IMR-90 (cell line): ENCODE measurements at regions not wholly inside any gene's neighbourhood (a gene's known extent, or its start where the extent isn't known, plus 50 kb on each side); places are given as distances from the start of the nearest gene placed in this dataset.

ENCODE experiments used
- ATAC-seq: fragments of 200-7000 bp; cut with Tn5 transposase; 2 replicates; pipeline ENCODE4 v1.9.1; 2020; ENCODE audit warnings: low read depth, mild to moderate bottlenecking, moderate library complexity
- BruUV-seq: library from RNA; stranded (reverse); fragments of 400-500 nt; replicated peaks from 2 replicates; lab custom pipeline; 2021; lab: Mats Ljungman, UMichigan
- CTCF ChIA-PET: fragments of 300-600 bp; formaldehyde crosslinking; extraction: SDS; loops from one replicate; lab custom pipeline; 2021; ENCODE audit warnings: antibody characterized with exemption; lab: Yijun Ruan, JAX
- POLR2A ChIA-PET: fragments of 300-600 bp; sonication (Branson Sonifier 250); formaldehyde crosslinking; loops from one replicate; lab custom pipeline; 2022; ENCODE audit warnings: antibody characterized with exemption; ENCODE audit not compliant: unreplicated experiment; lab: Charles Lee
- DNase-seq: peaks from one replicate; pipeline ENCODE4 v3.0.0; 2013
- H2AFZ ChIP-seq: replicated peaks from 2 replicates; pipeline ENCODE3; 2013; ENCODE audit warnings: low read length, mild to moderate bottlenecking; ENCODE audit not compliant: poor library complexity
- H2AK5ac ChIP-seq: 2 replicates; pipeline ENCODE4 v1.6.1; 2013; ENCODE audit warnings: low read depth, low read length, inconsistent platforms
- H2AK9ac ChIP-seq: replicated peaks from 2 replicates; pipeline ENCODE3; 2013; ENCODE audit warnings: mild to moderate bottlenecking, low read depth, low read length, moderate library complexity; ENCODE audit not compliant: poor library complexity
- H2BK120ac ChIP-seq: 2 replicates; pipeline ENCODE4 v1.6.1; 2013; ENCODE audit warnings: low read depth, low read length, inconsistent platforms
- H2BK15ac ChIP-seq: 3 replicates; pipeline ENCODE4 v1.6.1; 2013; ENCODE audit warnings: low read depth, low read length, inconsistent platforms
- H2BK20ac ChIP-seq: 2 replicates; pipeline ENCODE4 v1.6.1; 2013; ENCODE audit warnings: low read depth, mild to moderate bottlenecking, inconsistent platforms, low read length, moderate library complexity
- H2BK5ac ChIP-seq: 2 replicates; pipeline ENCODE4 v1.6.1; 2013; ENCODE audit warnings: mild to moderate bottlenecking, low read depth, low read length, inconsistent platforms; ENCODE audit not compliant: poor library complexity, severe bottlenecking
- H3K14ac ChIP-seq: replicated peaks from 2 replicates; pipeline ENCODE4 v1.6.1; 2013; ENCODE audit warnings: low read depth, low read length, inconsistent platforms
- H3K18ac ChIP-seq: 2 replicates; pipeline ENCODE4 v1.6.1; 2013; ENCODE audit warnings: low read depth, low read length, control low read depth
- H3K23ac ChIP-seq: 2 replicates; pipeline ENCODE4 v1.6.1; 2013; ENCODE audit warnings: low read depth, low read length, inconsistent platforms
- H3K27ac ChIP-seq: 2 replicates; pipeline ENCODE4 v1.5.1; 2013; ENCODE audit warnings: mild to moderate bottlenecking, control low read depth, low read length; ENCODE audit not compliant: insufficient read depth
- H3K27me3 ChIP-seq: 2 replicates; pipeline ENCODE4 v1.6.1; 2013; ENCODE audit warnings: low read length; ENCODE audit not compliant: control insufficient read depth, insufficient read depth
- H3K36me3 ChIP-seq: 2 replicates; pipeline ENCODE4 v1.6.1; 2013; ENCODE audit warnings: low read length, mixed read lengths; ENCODE audit not compliant: control insufficient read depth, insufficient read depth
- H3K4ac ChIP-seq: 2 replicates; pipeline ENCODE4 v1.6.1; 2013; ENCODE audit warnings: low read depth, low read length, inconsistent platforms
- H3K4me1 ChIP-seq: 2 replicates; pipeline ENCODE4 v1.6.1; 2013; ENCODE audit warnings: low read length, mixed read lengths; ENCODE audit not compliant: control insufficient read depth, insufficient read depth
- H3K4me2 ChIP-seq: 2 replicates; pipeline ENCODE4 v1.6.1; 2013; ENCODE audit warnings: low read depth, mild to moderate bottlenecking, control low read depth, low read length, moderate library complexity
- H3K4me3 ChIP-seq: 2 replicates; pipeline ENCODE4 v1.5.1; 2013; ENCODE audit warnings: low read depth, mild to moderate bottlenecking, control low read depth, low read length, moderate library complexity; ENCODE audit not compliant: insufficient read depth
- H3K56ac ChIP-seq: 2 replicates; pipeline ENCODE4 v1.6.1; 2013; ENCODE audit warnings: low read length, inconsistent platforms; ENCODE audit not compliant: insufficient read depth; ENCODE audit errors: extremely low read depth
- H3K79me1 ChIP-seq, 2 experiments: 2 replicates each; pipeline ENCODE4 v1.6.1; 2013; ENCODE audit warnings: low read length in 2 of 2, inconsistent platforms in 1 of 2, low read depth in 1 of 2
- H3K9ac ChIP-seq: 2 replicates; pipeline ENCODE4 v1.6.1; 2013; ENCODE audit warnings: low read depth, low read length, control low read depth
- H3K9me1 ChIP-seq: 2 replicates; pipeline ENCODE4 v1.6.1; 2013; ENCODE audit warnings: low read length, inconsistent platforms; ENCODE audit not compliant: insufficient read depth
- H3K9me3 ChIP-seq: 2 replicates; pipeline ENCODE4 v1.6.1; 2013; ENCODE audit warnings: low read length; ENCODE audit not compliant: control insufficient read depth, insufficient read depth
- H4K20me1 ChIP-seq: 2 replicates; pipeline ENCODE4 v1.6.1; 2013; ENCODE audit warnings: low read length, inconsistent platforms; ENCODE audit not compliant: insufficient read depth
- H4K5ac ChIP-seq: 2 replicates; pipeline ENCODE4 v1.6.1; 2013; ENCODE audit warnings: mild to moderate bottlenecking, low read depth, low read length, control low read depth
- H4K8ac ChIP-seq, 2 experiments: 2 replicates each; pipeline ENCODE4 v1.6.1; 2013; ENCODE audit warnings: low read depth in 2 of 2, low read length in 2 of 2, control low read depth in 1 of 2, inconsistent platforms in 1 of 2
- H4K91ac ChIP-seq: 2 replicates; pipeline ENCODE4 v1.6.1; 2013; ENCODE audit warnings: low read depth, low read length, inconsistent platforms; ENCODE audit not compliant: insufficient read depth
- BHLHE40 ChIP-seq: fragments of 150-350 bp; IDR thresholded peaks from 2 replicates; pipeline ENCODE4 v1.6.1; 2016; ENCODE audit warnings: mild to moderate bottlenecking, low read depth, low read length
- CEBPB ChIP-seq: IDR thresholded peaks from 2 replicates; pipeline ENCODE4 v1.6.1; 2012; ENCODE audit warnings: low read depth, low read length, improper control_type of control experiment
- FOS ChIP-seq: fragments of 150-350 bp; IDR thresholded peaks from 2 replicates; pipeline ENCODE4 v1.6.1; 2016; ENCODE audit warnings: low read depth, low read length
- MXI1 ChIP-seq: IDR thresholded peaks from 2 replicates; pipeline ENCODE4 v1.6.1; 2012; ENCODE audit warnings: low read depth, mild to moderate bottlenecking, low read length, moderate library complexity, borderline replicate concordance
- NFE2L2 ChIP-seq: fragments of 150-350 bp; IDR thresholded peaks from 2 replicates; pipeline ENCODE4 v1.6.1; 2016; ENCODE audit warnings: low read depth, mild to moderate bottlenecking, low read length
- RAD21 ChIP-seq: IDR thresholded peaks from 2 replicates; pipeline ENCODE4 v1.6.1; 2012; ENCODE audit warnings: low read length, improper control_type of control experiment
- RCOR1 ChIP-seq: IDR thresholded peaks from 2 replicates; pipeline ENCODE4 v1.6.1; 2012; ENCODE audit warnings: mild to moderate bottlenecking, low read length, improper control_type of control experiment; ENCODE audit not compliant: insufficient replicate concordance
- SMC3 ChIP-seq: fragments of 150-350 bp; IDR thresholded peaks from 2 replicates; pipeline ENCODE4 v1.6.1; 2016; ENCODE audit warnings: low read depth, mild to moderate bottlenecking, antibody characterized with exemption, low read length, moderate library complexity
- WGBS, 2 experiments: methylation state at CpG; one replicate each; pipeline versions ENCODE4 v1.1.5 to v1.1.7; 2013; ENCODE audit warnings: missing lambda C conversion rate in 2 of 2; ENCODE audit not compliant: insufficient read length in 1 of 2; ENCODE audit errors: extremely low coverage in 2 of 2; 5-methylcytosine and 5-hydroxymethylcytosine counted together
- dilution Hi-C: fragments of 300-500 bp; cut with HindIII; formaldehyde crosslinking; loops from one replicate; pipeline ENCODE4 v1.14.3; 2018; ENCODE audit warnings: low sequenced_read_pairs; ENCODE audit not compliant: unreplicated experiment
- in situ Hi-C: fragments of 300-500 bp; cut with MboI; formaldehyde crosslinking; loops from 3 replicates; pipeline ENCODE4 v1.14.3; 2019; ENCODE audit warnings: low sequenced_read_pairs, inconsistent platforms, mixed read lengths
- intact Hi-C: fragments of 100-400 bp; cut with micrococcal nuclease; formaldehyde crosslinking; loops from 2 replicates; pipeline ENCODE4 v1.10.0; 2022
- TF ChIP-seq, protein P1 (sequence below): conservative IDR thresholded peaks from 2 replicates; pipeline ENCODE4 v1.5.1; 2012; ENCODE audit warnings: mild to moderate bottlenecking, low read depth, low read length, improper control_type of control experiment

DNA sequence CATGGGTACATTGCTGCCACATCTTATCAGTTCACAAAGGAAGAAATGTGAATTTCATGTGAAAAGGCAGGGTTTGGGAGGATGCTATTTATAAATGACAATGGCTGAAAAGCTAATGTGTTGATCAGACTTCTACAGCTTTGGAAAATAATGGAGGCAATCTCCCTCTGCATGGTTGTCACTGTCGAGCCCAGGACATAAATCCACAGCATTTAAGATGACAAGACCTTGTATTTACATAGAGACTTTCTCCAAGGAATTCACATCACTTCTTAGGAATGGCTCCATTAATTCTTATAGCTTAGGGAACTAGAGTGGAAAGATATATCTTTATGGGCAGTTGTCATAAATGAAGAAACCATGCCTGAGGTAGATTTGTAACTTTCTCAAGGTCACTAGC, 66.7 kb downstream of the CBLL2 start:
- no peak overlapping the region for H2BK15ac ChIP-seq
- H3K56ac ChIP-seq: no peak overlapping the region
- H3K9ac ChIP-seq: no peak overlapping the region
- ATAC-seq (no peak), DNase-seq (no peak)
- no peaks in the 10 kb centered on the region for H4K20me1 ChIP-seq
- H3K27me3 ChIP-seq: peaks cover 1% of the 10 kb centered on the region; the same call in 1 of the 2 replicates
- H3K9me3 ChIP-seq: no peaks in the 10 kb centered on the region
- no CpG with 5 or more reads among the region's 1 CpG for WGBS, 2 experiments
- no peak overlapping the region for H2AFZ ChIP-seq
- no peak overlapping the region for H4K5ac ChIP-seq
- H3K18ac ChIP-seq: peak overlapping the region; percentile 9; the same call in 1 of the 2 replicates
- ChIA-PET CTCF (no interaction called here), POLR2A (no interaction called here)
- no peak overlapping the region for H3K4ac ChIP-seq
- BruUV-seq: no TSS peak
- no peak overlapping the region for H3K4me3 ChIP-seq
- H4K91ac ChIP-seq: no peak overlapping the region
- H3K79me1 ChIP-seq: no peaks in the 10 kb centered on the region
- intact Hi-C loops: no loop called here
- in situ Hi-C loops: no loop called here
- no peak overlapping the region for H4K8ac ChIP-seq
- TF ChIP-seq MXI1: no peak
- no peak for TF ChIP-seq NFE2L2
- TF ChIP-seq RAD21: no peak
- TF ChIP-seq RCOR1: no peak
- TF ChIP-seq, protein P1, sequence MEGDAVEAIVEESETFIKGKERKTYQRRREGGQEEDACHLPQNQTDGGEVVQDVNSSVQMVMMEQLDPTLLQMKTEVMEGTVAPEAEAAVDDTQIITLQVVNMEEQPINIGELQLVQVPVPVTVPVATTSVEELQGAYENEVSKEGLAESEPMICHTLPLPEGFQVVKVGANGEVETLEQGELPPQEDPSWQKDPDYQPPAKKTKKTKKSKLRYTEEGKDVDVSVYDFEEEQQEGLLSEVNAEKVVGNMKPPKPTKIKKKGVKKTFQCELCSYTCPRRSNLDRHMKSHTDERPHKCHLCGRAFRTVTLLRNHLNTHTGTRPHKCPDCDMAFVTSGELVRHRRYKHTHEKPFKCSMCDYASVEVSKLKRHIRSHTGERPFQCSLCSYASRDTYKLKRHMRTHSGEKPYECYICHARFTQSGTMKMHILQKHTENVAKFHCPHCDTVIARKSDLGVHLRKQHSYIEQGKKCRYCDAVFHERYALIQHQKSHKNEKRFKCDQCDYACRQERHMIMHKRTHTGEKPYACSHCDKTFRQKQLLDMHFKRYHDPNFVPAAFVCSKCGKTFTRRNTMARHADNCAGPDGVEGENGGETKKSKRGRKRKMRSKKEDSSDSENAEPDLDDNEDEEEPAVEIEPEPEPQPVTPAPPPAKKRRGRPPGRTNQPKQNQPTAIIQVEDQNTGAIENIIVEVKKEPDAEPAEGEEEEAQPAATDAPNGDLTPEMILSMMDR: no peak
- TF ChIP-seq FOS: no peak
- TF ChIP-seq BHLHE40: no peak
- no peak for TF ChIP-seq CEBPB
- TF ChIP-seq SMC3: no peak
- no peaks in the 10 kb centered on the region; the same call in 1 of the 2 replicates for H3K4me1 ChIP-seq
- no peaks in the 10 kb centered on the region for H3K9me1 ChIP-seq
- H2BK5ac ChIP-seq: no peak overlapping the region
- no peak overlapping the region for H2AK9ac ChIP-seq
- H2BK120ac ChIP-seq: no peak overlapping the region
- H3K36me3 ChIP-seq: no peaks in the 10 kb centered on the region
- no peak overlapping the region for H3K27ac ChIP-seq
- no peak overlapping the region for H3K23ac ChIP-seq
- H3K4me2 ChIP-seq: no peak overlapping the region
- no peak overlapping the region for H2AK5ac ChIP-seq
- dilution Hi-C loops: no loop called here
- no peak overlapping the region for H2BK20ac ChIP-seq
- no peak overlapping the region for H3K14ac ChIP-seq
